GM19328 (cell line): ENCODE measurements at regions not wholly inside any gene's neighbourhood (a gene's known extent, or its start where the extent isn't known, plus 50 kb on each side); places are given as distances from the start of the nearest gene placed in this dataset.
A peak's percentile ranks its signal among the peaks of the same experiment; 100 is the strongest.
"Not testable (repeated sequence)": the region's sequence is repeated elsewhere in the genome, so short reads cannot be mapped to it uniquely, and the experiment has no call there.

Experiments used
- ATAC-seq: cut with Tn5 transposase; IDR thresholded peaks from one replicate; pipeline ENCODE4 v1.9.1; 2021; ENCODE audit warnings: mild to moderate bottlenecking, moderate library complexity; ENCODE audit not compliant: unreplicated experiment

- peak; percentile 89 for ATAC-seq
These were observed 144.8 kb upstream of the PIK3R1 start for GRCh38 chr5:68070591-68071281.

- no peak for ATAC-seq
These were observed 147.5 kb upstream of the PIK3R1 start for GRCh38 chr5:68067976-68068603.

GRCh38 chr5:68067291-68067690 is 148.3 kb upstream of the PIK3R1 start:
- ATAC-seq: no peak

- ATAC-seq: no peak
These were observed 149.1 kb upstream of the PIK3R1 start for GRCh38 chr5:68066277-68066955.

GRCh38 chr5:68065321-68065720 is 150.2 kb upstream of the PIK3R1 start:
- ATAC-seq: not testable (repeated sequence)

GRCh38 chr5:68060382-68060781 is 155.2 kb upstream of the PIK3R1 start:
- no peak for ATAC-seq

GRCh38 chr5:68057191-68057590 is 158.4 kb upstream of the PIK3R1 start:
- no peak for ATAC-seq

GRCh38 chr5:68055686-68056085 is 159.9 kb upstream of the PIK3R1 start:
- ATAC-seq: no peak

GRCh38 chr5:68054638-68055037 is 160.9 kb upstream of the PIK3R1 start:
- ATAC-seq: no peak

GRCh38 chr5:68053202-68053601 is 162.4 kb upstream of the PIK3R1 start:
- no peak for ATAC-seq

- ATAC-seq: no peak
These were observed 166.4 kb upstream of the PIK3R1 start for GRCh38 chr5:68049053-68049713.

- ATAC-seq: no peak
These were observed 167.0 kb upstream of the PIK3R1 start for GRCh38 chr5:68048516-68048915.

GRCh38 chr5:68048054-68048453 is 167.5 kb upstream of the PIK3R1 start:
- not testable (repeated sequence) for ATAC-seq

- no peak for ATAC-seq
These were observed 168.5 kb upstream of the PIK3R1 start for GRCh38 chr5:68047035-68047434.

- no peak for ATAC-seq
These were observed 169.1 kb upstream of the PIK3R1 start for GRCh38 chr5:68046445-68046844.

GRCh38 chr5:68041293-68041692 is 174.3 kb upstream of the PIK3R1 start:
- peak; percentile 92 for ATAC-seq

- ATAC-seq: no peak
These were observed 178.0 kb upstream of the PIK3R1 start for GRCh38 chr5:68037546-68037945.

- no peak for ATAC-seq
These were observed 181.5 kb upstream of the PIK3R1 start for GRCh38 chr5:68033961-68034571.

GRCh38 chr5:68033029-68033428 is 182.5 kb upstream of the PIK3R1 start:
- ATAC-seq: no peak

- no peak for ATAC-seq
These were observed 183.3 kb upstream of the PIK3R1 start for GRCh38 chr5:68032216-68032762.
